B cell (primary cell): ENCODE measurements at regions not wholly inside any gene's neighbourhood (a gene's known extent, or its start where the extent isn't known, plus 50 kb on each side); places are given as distances from the start of the nearest gene placed in this dataset.

Experiments used
- ATAC-seq: fragments of 200-7000 bp; cut with Tn5 transposase; one replicate; pipeline ENCODE4 v1.10.0; 2021; ENCODE audit warnings: low read depth, mild to moderate bottlenecking, moderate number of reproducible peaks, moderate library complexity
- CTCF ChIA-PET: fragments of 350-600 bp; sonication (Branson Sonifier 250); formaldehyde crosslinking; loops from one replicate; lab custom pipeline; 2021; ENCODE audit warnings: antibody characterized with exemption, inconsistent platforms; lab: Charles Lee
- POLR2A ChIA-PET: fragments of 350-600 bp; sonication (Branson Sonifier 250); formaldehyde crosslinking; loops from one replicate; lab custom pipeline; 2021; ENCODE audit warnings: antibody characterized with exemption; lab: Charles Lee
- DNase-seq: peaks from one replicate; pipeline ENCODE4 v3.0.0; 2013
- H2AFZ ChIP-seq: 2 replicates; pipeline ENCODE4 v1.6.1; 2012; ENCODE audit warnings: mild to moderate bottlenecking, low read depth, low read length; ENCODE audit not compliant: insufficient read depth, poor library complexity, severe bottlenecking
- H3K27ac ChIP-seq, 2 donors: 1 replicate in 1 of 2; 2 replicates in 1 of 2; pipeline ENCODE4 v1.5.1; 2012 to 2013; ENCODE audit warnings: low read length in 2 of 2, mild to moderate bottlenecking in 2 of 2, moderate library complexity in 1 of 2
- H3K27me3 ChIP-seq, 4 experiments: fragments of 200-600 bp in 1 of 4; sonication (generic) in 1 of 4; replicated peaks in 1 of 4; 1 replicate in 2 of 4; 2 replicates in 2 of 4; pipeline versions ENCODE4 v1.6.1 to v1.7.0; 2013 to 2016; ENCODE audit warnings: low read length in 3 of 4, mild to moderate bottlenecking in 2 of 4, mixed read lengths in 1 of 4, moderate library complexity in 1 of 4; ENCODE audit not compliant: insufficient read depth in 4 of 4, control insufficient read depth in 3 of 4; ENCODE audit errors: control extremely low read depth in 1 of 4
- H3K36me3 ChIP-seq, 2 experiments: replicated peaks in 1 of 2; 1 replicate in 1 of 2; 2 replicates in 1 of 2; pipeline versions ENCODE4 v1.6.1 to v1.7.1; 2013; ENCODE audit warnings: low read length in 1 of 2; ENCODE audit not compliant: insufficient read depth in 2 of 2, control insufficient read depth in 1 of 2; ENCODE audit errors: control extremely low read depth in 1 of 2, extremely low read depth in 1 of 2
- H3K4me1 ChIP-seq, 2 donors: fragments of 200-600 bp in 1 of 2; sonication (generic) in 1 of 2; 1 replicate in 1 of 2; 2 replicates in 1 of 2; pipeline versions ENCODE4 v1.5.1 to v1.6.1; 2013 to 2017; ENCODE audit warnings: low read length in 2 of 2; ENCODE audit not compliant: control insufficient read depth in 2 of 2, insufficient read depth in 2 of 2
- H3K4me2 ChIP-seq: replicated peaks from 2 replicates; pipeline ENCODE3; 2012; ENCODE audit warnings: mild to moderate bottlenecking, low read depth, low read length; ENCODE audit not compliant: poor library complexity, severe bottlenecking
- H3K4me3 ChIP-seq, 5 experiments: fragments of 200-600 bp in 1 of 5; sonication (generic) in 1 of 5; 1 replicate in 3 of 5; 2 replicates in 2 of 5; pipeline versions ENCODE4 v1.5.1 to v1.7.0; 2011 to 2016; ENCODE audit warnings: low read length in 4 of 5, mild to moderate bottlenecking in 4 of 5, low read depth in 2 of 5, control low read depth in 1 of 5, moderate library complexity in 1 of 5; ENCODE audit not compliant: insufficient read depth in 1 of 5; ENCODE audit errors: control extremely low read depth in 1 of 5, extremely low read depth in 1 of 5
- H3K79me2 ChIP-seq: fragments of 200-600 bp; sonication (generic); one replicate; pipeline ENCODE4 v1.6.0; 2016; ENCODE audit warnings: low read length; ENCODE audit not compliant: control insufficient read depth, insufficient read depth
- H3K9ac ChIP-seq: fragments of 200-600 bp; sonication (generic); 2 replicates; pipeline ENCODE4 v1.6.1; 2017; ENCODE audit warnings: mild to moderate bottlenecking, low read length, moderate library complexity
- H3K9me3 ChIP-seq, 3 donors: one replicate each; pipeline versions ENCODE4 v1.6.1 to v1.7.1; 2013; ENCODE audit warnings: low read length in 2 of 3; ENCODE audit not compliant: control insufficient read depth in 2 of 3, insufficient read depth in 1 of 3; ENCODE audit errors: control extremely low read depth in 1 of 3
- H4K20me1 ChIP-seq: 2 replicates; pipeline ENCODE4 v1.6.0; 2012; ENCODE audit warnings: mild to moderate bottlenecking, low read length; ENCODE audit not compliant: insufficient read depth, control insufficient read depth, poor library complexity, severe bottlenecking
- H3K27ac Mint-ChIP-seq: one replicate; pipeline ENCODE4 v1.8.0; 2021; ENCODE audit warnings: mixed read lengths
- H3K27me3 Mint-ChIP-seq: one replicate; pipeline ENCODE4 v1.8.0; 2021; ENCODE audit warnings: mixed read lengths
- H3K4me1 Mint-ChIP-seq: one replicate; pipeline ENCODE4 v1.8.0; 2021; ENCODE audit warnings: mixed read lengths
- H3K4me3 Mint-ChIP-seq: one replicate; pipeline ENCODE4 v1.8.0; 2021; ENCODE audit warnings: mixed read lengths
- H3K9me3 Mint-ChIP-seq: one replicate; pipeline ENCODE4 v1.8.0; 2022; ENCODE audit warnings: mixed read lengths; ENCODE audit not compliant: insufficient read depth
- EZH2 ChIP-seq: IDR thresholded peaks from 2 replicates; pipeline ENCODE4 v1.6.1; 2012; ENCODE audit warnings: borderline replicate concordance, low read depth, mild to moderate bottlenecking, moderate library complexity, low read length; ENCODE audit not compliant: insufficient read depth, poor library complexity, severe bottlenecking
- WGBS: methylation state at CpG from one replicate; pipeline ENCODE4 v1.1.5; 2013; ENCODE audit warnings: missing lambda C conversion rate; ENCODE audit not compliant: insufficient coverage; 5-methylcytosine and 5-hydroxymethylcytosine counted together
- intact Hi-C: fragments of 100-400 bp; cut with micrococcal nuclease; formaldehyde crosslinking; loops from one replicate; pipeline ENCODE4 v1.10.0; 2022
- TF ChIP-seq, protein P1 (sequence below): fragments of 200-600 bp; IDR thresholded peaks from one replicate; pipeline ENCODE4 v1.8.0; 2022; ENCODE audit warnings: antibody characterized with exemption, mild to moderate bottlenecking

DNA sequence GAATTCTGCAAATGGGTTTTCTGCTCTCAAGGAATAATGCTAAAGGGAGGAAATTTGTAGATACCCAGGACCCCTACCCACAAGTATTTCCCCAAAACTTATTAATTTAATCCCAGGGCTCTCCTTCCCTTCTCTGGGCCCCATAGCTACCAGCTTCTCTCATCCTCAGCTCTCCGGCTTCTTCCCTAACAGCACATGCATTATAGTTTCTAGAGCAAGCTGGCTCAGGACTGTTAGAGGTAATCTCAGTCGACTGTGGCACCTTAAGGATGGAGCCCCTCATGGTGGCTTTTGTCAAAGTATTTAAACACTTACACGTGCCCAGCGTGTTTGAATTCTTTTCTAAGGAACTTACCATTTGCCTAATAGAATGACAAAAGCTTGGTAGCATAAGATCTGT is 252.5 kb upstream of the GAS1 start:
- no peak for ATAC-seq
- H3K79me2 ChIP-seq: no peaks in the 10 kb centered on the region
- no peak overlapping the region for H2AFZ ChIP-seq
- no peak overlapping the region for H3K4me3 ChIP-seq
- no peaks in the 10 kb centered on the region for H3K27me3 ChIP-seq
- H3K4me1 ChIP-seq: no peaks in the 10 kb centered on the region
- DNase-seq: no peak
- Mint-ChIP-seq H3K4me1 (no peaks in the 10 kb centered on the region), H3K27me3 (peaks cover 13% of the 10 kb centered on the region), H3K4me3 (no peak overlapping the region), H3K27ac (no peak overlapping the region), H3K9me3 (peaks cover 2% of the 10 kb centered on the region)
- ChIA-PET POLR2A (no interaction called here), CTCF (no interaction called here)
- no peak overlapping the region for H3K27ac ChIP-seq
- TF ChIP-seq EZH2: no peak
- TF ChIP-seq, protein P1, sequence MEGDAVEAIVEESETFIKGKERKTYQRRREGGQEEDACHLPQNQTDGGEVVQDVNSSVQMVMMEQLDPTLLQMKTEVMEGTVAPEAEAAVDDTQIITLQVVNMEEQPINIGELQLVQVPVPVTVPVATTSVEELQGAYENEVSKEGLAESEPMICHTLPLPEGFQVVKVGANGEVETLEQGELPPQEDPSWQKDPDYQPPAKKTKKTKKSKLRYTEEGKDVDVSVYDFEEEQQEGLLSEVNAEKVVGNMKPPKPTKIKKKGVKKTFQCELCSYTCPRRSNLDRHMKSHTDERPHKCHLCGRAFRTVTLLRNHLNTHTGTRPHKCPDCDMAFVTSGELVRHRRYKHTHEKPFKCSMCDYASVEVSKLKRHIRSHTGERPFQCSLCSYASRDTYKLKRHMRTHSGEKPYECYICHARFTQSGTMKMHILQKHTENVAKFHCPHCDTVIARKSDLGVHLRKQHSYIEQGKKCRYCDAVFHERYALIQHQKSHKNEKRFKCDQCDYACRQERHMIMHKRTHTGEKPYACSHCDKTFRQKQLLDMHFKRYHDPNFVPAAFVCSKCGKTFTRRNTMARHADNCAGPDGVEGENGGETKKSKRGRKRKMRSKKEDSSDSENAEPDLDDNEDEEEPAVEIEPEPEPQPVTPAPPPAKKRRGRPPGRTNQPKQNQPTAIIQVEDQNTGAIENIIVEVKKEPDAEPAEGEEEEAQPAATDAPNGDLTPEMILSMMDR: no peak
- intact Hi-C loops: no loop called here
- H3K9ac ChIP-seq: no peak overlapping the region
- H3K4me2 ChIP-seq: no peak overlapping the region
- H4K20me1 ChIP-seq: no peaks in the 10 kb centered on the region
- WGBS: no CpG with 5 or more reads among the region's 4 CpGs
- H3K9me3 ChIP-seq: no peaks in the 10 kb centered on the region
- no peaks in the 10 kb centered on the region for H3K36me3 ChIP-seq

DNA sequence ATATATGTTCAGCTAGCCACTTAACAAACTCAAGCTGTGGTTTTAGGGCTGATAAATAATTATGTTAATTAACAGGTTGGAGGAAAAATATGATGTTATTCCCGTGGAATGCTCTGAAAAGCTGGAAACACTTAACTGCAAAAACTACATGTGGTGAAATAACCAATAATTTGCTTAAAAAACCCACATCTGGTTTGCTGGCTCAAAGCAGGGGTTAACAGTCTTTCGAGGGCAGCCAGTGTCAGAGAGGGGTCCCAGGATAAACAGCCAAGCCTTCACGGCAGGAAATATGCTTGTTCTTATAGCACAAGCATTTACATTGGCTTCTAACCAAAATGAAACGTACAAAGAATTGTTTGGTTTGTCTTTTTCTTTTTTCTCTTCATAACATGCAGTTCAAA is 254.0 kb upstream of the GAS1 start:
- intact Hi-C loops: no loop called here
- ATAC-seq: no peak
- Mint-ChIP-seq H3K4me1 (no peaks in the 10 kb centered on the region), H3K4me3 (no peak overlapping the region), H3K9me3 (no peaks in the 10 kb centered on the region), H3K27ac (no peak overlapping the region), H3K27me3 (peaks cover 9% of the 10 kb centered on the region)
- Histone ChIP-seq H4K20me1 (no peaks in the 10 kb centered on the region), H3K27ac (no peak overlapping the region), H3K27me3 (no peaks in the 10 kb centered on the region), H3K79me2 (no peaks in the 10 kb centered on the region), H3K4me3 (no peak overlapping the region), H3K36me3 (no peaks in the 10 kb centered on the region), H3K4me2 (no peak overlapping the region), H2AFZ (no peak overlapping the region), H3K9me3 (no peaks in the 10 kb centered on the region), H3K9ac (no peak overlapping the region), H3K4me1 (no peaks in the 10 kb centered on the region)
- POLR2A ChIA-PET: no interaction called here
- WGBS: no CpG with 5 or more reads among the region's 4 CpGs
- no peak for DNase-seq
- CTCF ChIA-PET: no interaction called here
- TF ChIP-seq, protein P1: no peak
- TF ChIP-seq EZH2: no peak
